Hematopoietic multipotent progenitor cell treated with erythropoietin and hydrocortisone succinate and interleukin-3 and kit ligand, for 4 days (in vitro differentiated cells): ENCODE measurements at regions not wholly inside any gene's neighbourhood (a gene's known extent, or its start where the extent isn't known, plus 50 kb on each side); places are given as distances from the start of the nearest gene placed in this dataset.
A peak's percentile ranks its signal among the peaks of the same experiment; 100 is the strongest.

Experiments
- DNase-seq: peaks from one replicate; pipeline ENCODE4 v3.0.0-alpha.2; 2015

DNA sequence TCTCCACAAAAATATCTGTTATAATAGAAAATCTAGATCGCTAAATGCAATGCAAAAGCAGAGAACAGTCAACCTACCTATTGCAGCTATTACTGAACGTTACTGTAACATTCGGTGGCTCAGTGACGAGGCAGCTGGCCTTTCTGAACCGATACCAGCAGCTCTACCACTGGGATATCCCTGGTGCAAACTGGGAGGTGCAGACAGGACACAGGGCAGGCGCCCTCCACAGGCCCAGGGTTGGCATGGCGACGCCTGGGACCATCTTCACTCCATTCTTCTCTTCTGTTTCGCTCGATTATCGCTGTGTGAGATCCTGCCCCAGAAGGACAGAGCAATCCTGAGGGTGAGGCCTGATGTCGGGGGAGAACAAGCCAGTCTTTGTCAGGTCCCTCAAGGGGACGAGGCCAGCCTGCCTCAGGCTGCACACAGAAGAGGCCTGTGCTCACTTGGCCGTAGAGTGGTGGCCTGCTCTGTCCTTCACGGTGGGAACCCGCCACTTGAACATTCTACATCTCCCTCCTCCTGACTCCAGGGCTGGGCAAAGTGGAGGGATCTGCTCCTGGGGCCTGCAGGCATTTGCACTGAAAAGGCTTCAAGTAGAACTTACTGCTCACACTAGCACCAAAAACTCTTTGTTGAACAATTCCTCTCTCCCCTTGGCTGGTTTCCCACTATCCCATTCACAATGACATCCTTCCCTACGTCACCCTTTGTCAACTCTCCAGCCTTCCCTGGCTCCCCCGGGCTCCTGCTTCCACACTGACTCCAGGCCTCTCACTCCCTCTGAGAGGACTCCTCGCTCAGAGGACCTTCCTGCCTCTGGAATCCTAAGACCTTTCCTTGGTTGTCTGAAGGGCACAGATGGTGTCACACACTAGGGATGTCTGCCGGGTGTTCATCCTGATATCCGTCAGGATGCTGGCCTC lies 49.7 kb downstream of the CYRIA start:
- DNase-seq = no peak

DNA sequence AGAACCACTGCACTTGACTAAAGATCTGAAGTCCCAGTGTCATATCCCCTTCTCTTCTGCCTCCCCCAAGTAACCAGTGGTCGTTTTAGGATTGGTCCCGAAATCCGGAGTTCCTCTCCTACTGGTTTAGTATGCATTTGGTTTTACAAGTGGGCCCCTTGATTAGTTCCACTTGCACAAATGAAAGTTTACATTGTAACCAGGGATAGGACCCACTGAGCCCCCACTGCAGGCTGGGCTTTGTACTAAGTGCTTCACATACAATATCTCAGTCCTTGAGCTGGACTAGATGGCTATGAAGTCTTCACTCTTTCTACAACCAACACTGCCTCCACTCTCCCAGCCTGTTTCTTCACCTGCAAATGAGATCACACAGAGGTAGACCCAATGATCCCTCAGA lies 50.4 kb downstream of the CYRIA start:
- no peak for DNase-seq

DNA sequence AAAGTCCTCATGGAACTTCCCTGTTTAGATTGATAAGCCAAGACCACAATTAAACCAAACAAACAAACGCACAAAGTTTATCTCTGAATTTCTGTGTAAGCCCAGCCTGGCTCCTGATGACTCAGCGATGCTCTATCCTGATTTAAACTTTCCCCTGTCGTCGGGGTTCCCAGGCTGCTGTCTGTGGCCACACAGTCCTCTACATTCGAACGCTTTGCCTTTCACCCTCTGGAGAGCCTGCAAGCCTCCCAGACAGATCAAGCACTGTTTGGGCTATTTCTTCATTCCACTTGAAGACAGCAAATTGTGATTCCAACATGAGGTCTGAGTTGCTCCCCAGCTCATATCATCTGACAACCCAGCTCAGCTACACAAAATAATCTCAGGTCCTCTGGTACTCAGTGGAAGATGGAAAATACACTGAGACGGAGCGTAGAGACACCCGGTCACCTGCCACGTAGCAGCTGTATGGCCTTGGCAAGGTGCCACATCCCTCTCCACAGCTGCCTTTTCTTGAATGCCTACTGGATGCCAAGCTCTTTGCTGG lies 51.2 kb downstream of the CYRIA start:
- DNase-seq = peak; percentile 43

DNA sequence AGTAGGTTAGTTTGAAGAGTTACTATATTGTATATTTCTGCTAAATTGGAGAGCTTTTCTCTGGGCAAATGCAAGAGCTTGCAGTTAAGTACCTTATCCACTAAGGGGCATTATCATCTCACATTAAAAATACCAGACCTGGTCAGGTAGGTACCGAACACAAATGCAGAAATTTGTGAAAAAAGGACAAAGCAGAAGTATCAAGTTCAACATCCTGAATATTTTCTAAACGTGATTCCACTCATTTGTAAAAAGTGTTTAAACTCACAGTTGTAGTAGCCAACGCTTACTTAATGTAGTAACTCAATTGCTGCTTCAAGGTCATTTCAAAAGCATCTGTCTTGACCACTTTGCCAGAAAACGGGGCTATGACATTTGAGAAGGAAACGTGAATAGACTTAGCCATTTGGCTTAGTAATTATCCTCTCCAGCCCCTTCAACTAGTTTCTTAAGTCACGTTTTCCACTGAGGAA lies 52.1 kb downstream of the CYRIA start:
- DNase-seq = peak; percentile 76

DNA sequence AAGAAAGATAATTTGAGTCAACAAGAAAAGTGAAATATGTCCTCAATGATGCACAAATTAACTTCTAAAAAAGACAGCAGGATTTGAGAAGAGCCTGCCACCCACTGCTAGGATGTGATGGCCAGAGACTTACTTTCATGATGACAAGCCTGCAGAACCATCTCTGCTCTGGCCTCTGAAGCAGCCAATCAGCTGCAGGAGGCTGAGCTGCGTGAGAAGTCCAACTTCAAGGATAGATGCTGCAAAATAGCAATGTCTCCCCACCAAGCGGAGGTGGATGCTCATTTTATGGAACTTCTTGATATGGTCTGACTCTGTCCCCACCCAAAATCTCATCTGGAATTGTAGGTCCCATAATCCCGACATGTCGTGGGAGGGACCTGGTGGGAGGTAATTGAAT lies 53.1 kb downstream of the CYRIA start:
- no peak for DNase-seq

DNA sequence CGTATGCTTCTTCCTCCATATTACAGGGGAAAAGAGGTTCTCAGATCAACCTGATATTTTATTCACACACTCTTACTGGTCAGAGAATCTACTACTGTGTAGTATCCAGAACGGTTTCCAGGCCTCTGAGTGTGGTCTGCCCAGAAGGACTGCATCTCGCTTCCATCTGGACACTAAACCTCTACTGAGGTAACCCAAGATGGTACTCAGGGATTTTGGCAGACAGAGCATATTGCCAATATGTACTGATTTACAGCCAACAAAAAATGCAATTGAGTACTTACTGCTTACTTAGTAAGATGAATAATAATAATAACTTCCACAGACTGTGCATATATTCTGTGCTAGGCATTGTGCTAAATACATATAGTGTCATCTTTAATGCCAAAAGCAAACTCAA lies 55.8 kb downstream of the CYRIA start:
- no peak for DNase-seq

DNA sequence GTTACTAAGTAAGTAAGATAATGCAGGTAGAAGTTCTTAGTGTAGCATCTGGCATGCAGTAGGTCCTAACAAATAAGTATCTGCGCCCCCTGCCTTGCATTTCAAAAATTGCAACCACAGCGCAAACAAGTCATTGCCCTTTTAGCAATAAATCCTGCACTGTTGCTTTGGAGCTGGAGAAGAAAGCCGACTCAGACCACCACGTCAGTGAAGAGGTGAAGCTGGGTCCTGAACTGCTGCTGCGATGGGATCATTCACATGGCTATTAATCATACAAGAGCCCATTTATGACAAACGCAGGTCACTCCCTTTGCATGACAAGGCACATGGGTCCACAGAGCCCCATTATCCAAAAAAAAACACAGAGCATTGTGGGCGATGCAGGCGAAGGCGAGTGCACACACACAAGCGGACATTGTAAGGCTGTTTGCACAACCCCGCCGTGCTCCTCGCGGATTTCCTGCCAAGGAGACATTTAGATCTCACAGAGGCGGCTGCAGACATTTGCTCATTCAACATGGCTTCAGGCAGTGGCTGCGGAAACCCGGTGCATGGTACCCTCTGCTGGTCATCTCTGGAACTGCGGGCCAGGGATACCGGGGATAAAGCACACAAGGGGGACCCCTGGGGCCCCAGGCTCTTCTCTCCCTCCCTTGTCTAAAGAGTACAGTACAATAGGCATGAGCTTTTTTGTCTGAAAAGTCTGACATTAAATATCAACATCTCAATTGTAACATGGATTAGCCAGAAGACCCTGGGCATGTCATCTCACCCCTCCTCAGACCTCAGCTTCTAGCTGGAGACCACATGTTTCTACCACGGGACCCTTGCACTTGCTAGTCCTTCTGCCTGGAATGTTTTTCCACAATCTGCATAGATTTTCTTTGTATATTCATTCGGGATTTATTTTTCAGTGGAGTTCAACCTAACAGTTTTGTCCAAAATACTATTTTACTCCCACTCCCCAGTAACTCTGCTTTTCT lies 56.7 kb downstream of the CYRIA start:
- DNase-seq = peak; percentile 91

DNA sequence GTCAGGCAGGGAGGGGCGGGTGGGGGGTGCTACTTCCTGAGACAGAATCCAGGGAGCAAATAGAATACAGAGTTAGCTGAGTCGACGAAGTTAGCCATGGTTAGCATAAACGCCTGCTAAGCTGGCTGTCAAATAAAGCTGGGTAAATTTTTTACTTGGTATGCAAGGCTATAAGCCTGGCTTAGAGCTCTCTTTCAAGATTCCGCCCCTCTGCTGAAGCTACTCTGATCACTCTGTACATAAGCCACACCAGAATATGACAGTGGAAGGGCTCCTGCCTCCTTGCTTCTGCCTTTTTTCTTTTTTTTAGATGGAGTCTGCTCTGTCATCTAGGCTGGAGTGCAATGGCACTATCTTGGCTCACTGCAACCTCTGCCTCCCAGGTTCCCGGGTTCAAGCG lies 58.3 kb downstream of the CYRIA start:
- DNase-seq = no peak

DNA sequence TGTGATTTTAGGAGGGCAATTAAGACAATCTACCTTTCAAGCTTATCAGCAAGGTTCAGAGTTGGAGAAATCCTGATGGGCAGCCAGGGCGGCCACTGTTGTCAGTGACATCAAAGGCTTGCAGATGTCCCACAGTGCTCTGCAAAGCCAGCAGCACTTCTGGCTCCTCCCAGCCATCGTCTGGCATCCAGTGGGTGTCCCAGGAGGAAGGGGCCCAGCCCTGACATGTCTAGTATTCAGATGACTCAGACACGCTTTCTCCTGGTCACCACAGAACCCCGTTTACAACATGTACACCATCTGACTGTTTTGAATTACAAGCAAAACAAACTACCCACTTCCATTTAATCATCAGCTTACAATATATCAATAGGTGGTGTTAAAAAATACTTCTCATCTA lies 61.4 kb downstream of the CYRIA start:
- no peak for DNase-seq

DNA sequence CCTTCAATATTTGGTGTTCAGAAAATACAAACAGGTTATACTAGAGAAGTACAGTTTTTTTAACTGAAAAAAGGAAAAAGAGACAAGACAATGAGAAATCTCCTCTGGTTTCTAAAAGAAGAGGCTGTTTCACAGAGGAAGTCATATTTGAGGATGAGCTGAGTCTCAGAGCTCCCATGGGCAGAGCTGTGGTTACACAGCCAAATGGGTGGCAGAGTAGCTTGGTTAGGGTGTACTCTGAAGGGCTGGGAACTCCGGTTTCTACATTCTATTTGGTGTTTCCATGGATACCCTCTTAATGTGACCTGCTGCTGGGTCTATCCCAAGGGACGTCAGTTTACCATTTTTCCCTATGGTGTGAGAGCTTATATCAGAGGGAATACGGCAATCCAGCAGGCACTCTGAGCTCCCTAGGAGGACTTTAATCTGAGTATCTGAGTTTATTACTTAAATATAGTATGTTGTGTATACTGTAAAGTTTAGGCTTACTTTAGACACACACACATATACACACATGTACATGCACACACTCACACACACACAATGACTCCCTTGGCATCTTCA lies 74.2 kb downstream of the CYRIA start:
- no peak for DNase-seq

DNA sequence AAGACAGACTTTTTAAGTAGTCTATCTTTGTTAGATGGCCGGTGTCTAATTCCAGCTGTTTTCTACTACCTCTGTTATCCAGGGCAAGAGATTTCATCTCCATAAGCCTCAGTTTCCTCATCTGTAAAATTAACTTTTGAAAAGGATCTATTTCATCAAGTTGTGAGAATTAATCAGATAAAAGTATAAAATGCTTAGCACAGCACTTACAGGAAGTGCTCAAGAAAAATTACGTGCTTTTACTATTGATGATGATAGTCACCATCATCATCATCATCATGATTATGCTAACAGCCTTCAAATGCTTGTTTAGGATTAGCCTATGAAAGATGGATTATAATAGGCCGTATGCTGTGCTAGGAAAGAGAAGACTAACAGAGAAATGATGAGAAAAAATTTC lies 76.2 kb downstream of the CYRIA start:
- no peak for DNase-seq

DNA sequence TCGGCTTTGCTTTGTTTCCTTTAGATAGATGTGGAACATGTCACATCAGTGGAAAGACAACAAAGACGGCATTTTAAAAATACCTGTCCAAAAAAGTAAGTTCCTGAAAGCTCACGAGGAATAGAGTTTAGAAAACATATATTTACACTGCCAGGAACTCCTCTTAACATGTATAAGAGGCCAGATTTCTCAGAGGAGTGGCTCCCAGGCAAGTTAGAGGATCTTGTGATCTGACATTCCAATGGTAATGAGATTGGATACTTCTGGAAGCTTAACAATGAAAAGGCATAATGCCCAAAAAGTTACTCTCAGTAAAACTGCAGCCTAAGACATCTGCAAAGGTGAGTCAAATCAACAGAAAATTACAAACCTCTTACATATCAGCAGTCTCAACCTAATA lies 77.1 kb downstream of the CYRIA start:
- no peak for DNase-seq

DNA sequence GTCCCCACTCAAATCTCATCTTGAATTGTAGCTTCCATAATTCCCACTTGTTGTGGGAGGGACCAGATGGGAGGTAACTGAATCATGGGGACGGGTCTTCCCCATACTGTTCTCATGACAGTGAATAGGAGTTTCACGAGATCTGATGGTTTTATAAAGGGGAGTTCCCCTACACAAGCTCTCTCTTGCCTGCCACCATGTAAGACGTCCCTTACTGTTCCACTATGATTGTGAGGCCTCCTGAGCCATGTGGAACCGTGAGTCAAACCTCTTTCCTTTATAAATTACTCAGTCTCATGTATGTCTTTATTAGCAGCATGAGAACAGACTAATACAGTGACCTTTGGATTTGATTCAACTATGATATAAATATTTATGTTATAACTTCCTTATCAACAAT lies 78.0 kb downstream of the CYRIA start:
- DNase-seq = no peak

DNA sequence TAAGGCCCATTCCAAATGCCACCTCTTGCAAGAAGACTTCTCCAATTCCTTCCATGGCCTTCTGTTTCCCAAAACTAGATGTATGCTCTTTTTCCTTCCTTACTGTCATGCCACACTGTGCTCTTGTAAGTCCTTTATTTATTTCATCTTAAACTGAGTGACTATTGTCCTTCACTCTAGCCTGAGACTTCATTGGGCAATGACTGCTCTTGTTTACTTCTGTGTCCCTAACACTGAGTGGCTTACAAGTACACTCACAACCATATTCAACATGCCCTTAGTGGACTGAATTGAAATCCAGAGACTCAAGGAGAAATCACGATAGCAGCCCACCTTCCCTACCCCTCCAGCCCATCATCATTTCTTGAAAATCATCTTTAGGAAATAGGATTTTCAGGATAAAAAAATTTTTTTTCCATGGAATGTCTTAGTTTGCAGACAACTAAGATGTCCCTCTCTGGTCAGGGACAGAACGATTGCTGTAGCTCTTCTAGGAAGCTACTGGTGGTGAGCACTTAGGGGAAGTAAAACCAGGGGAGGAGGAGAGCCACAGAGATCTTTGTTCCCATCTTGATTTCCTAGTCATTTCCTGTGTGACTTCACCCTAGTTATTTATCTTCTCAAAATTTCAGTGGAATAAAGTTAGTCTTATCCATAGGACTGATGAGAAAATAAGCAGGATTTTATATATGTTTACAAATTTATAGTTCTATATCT lies 80.7 kb downstream of the CYRIA start:
- no peak for DNase-seq

DNA sequence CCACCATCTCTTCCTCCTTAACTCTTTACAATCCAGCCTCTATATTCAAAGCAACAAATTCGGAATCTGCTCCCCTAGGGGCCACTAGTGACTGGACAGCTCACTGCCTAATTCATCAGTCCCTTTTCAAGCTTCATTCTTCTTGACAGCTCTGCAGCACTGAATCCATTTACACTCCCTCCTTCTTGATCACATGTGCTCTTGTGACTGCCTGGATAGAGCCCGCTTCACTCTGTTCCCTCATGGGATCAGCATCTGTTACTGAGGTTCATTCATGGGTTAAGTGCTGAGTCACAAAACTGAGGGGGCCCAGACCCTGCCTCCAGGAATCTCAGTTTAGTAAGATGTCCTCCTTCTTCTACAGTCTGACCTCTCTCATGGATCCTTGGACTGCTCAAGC lies 81.5 kb downstream of the CYRIA start:
- no peak for DNase-seq

DNA sequence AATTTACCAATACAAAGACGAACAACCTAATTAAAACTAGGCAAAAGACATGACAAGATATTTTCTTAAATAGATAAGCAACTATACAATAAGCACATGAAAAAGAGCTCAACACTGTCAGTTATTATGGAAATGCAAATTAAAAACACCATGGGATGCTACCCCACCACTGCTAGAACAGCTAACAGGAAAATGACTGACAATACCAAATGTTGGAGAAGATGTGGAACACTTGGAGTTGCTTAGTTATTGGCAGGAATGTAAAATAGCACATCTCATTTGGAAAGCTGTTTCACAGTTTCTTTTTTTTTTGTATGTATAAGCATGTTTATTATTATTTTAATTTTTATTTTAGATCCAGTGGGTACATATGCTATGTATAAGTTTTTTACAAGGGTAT lies 84.4 kb downstream of the CYRIA start:
- no peak for DNase-seq

DNA sequence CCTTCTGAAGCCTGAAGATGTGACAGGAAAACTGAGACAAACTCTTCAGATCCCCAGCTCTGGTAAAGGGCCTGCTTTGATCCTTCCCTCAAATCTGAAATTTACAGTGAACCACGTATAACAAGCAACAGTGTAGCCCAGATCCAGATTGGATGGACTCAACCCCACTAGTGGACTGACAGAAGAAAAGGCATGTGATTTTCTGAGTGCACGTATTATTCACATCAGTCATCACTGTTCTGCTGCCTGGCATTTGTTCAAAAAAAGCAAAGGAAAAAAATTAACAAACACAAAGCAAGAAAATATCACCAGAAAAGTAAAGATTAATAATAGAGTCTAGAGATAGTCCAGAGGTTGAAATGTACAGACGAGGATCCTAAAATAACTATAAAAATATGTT lies 87.6 kb downstream of the CYRIA start:
- no peak for DNase-seq

DNA sequence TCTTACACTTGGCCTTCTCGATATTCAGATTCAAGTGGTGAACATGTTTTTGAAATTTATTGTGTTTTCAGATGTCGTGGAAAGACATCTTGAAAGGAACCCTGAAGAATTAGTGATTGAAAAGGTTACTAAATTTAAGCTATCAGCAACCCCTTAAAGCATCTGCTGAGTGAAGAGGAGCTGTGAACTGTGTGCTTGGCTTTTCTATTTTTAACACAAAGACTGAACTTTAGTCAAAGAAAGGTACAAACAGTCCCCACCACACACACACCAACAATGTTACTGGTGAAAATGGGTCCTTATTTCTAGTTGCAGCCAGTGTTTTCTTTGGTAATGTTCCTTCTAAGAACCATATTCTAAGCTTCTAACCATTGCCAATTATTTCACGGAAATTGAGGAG lies 95.1 kb downstream of the CYRIA start:
- no peak for DNase-seq

DNA sequence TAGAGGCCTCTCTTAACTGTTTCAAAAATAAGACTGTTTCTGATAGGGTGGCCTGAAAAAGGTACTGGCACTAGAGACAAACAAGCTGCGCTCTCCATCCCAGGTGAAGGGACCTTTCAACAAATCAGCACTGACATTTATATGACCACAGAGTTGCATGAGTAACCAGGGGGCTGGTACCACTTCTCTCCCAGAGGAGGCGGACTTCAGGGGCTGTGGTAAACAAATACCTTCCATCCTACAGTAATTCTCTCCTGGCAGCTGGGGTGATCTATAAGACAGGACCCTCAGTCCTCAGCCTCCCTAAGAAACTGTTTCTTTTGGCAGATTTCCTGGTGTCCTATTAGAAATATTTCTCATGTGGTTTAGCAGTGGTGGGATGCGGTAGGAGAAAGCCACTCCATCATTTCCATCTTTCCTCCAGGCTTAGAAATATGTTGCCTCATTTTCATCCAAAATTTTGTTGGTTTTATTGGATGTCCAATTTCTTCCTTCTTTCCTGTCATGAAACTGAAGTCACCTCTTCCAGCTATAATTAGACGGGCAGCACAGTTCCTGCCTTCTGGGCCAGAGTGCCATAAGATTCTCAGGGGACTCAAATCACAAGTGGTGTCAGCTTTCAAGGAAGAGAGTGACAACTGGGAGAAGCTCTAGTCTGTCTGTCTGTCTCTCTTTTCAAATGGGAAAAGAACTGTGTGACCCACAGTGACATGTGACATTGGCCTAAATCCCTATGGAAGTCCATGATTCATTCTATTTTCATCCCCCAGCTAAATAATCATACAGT lies 96.4 kb downstream of the CYRIA start:
- no peak for DNase-seq

DNA sequence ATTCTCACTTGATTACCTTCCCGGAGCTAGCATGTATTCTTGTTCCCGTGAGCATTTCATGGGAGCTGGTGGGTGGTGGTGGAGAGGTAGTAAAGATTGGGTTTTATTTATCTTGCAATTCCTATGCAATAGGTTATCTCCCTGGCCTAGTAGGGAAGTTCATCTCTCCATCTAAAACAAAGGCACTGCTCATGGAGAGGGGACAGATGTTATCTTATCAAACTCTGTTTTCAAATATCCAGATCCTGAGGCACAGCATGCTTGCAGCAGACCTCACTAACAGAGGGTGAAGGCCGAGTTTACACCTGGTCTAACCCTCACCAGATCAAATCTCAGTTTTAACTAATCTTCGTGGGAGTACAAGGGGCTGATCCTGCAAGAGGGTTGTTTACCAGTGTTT lies 98.9 kb downstream of the CYRIA start:
- no peak for DNase-seq

DNA sequence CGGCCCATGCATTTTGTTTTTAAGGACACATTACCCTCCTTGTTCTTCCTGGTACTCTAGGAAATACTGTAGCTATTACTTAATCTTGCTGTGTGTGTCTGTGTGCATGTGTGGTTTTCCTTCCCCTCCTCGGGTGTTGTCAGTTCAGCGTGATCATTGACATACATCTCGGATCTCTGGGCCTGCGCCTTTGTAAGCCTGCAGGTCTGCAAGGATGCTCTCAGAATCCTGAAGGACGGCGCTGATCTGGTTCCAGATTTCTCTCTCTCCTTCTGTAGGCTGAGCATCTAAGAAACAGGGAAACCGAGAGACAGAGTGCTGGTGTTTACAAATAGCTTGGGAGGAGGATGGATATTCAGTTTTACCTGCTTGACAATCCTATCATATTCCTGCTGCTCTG lies 100.2 kb downstream of the CYRIA start:
- no peak for DNase-seq

DNA sequence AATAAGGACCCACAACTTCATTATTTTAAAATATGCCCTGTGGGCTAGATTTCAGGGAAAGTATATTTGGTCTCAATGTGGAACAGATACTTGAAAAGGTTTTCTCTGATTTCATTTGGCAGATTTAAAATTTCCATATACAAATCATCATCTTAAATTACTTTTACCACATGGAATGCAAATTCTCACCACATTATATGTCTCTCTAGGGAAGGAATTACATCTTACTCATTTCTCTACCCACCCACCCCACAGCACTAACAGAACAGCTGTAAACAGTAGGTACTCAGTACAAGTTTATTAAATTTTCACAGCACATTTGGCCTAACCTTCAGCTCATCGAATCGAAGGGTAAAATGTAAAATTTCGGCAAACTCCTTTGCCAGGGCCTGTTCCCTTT lies 104.0 kb downstream of the CYRIA start:
- DNase-seq = no peak
